Thyroid gland (tissue), 4 donors: ENCODE measurements at regions not wholly inside any gene's neighbourhood (a gene's known extent, or its start where the extent isn't known, plus 50 kb on each side); places are given as distances from the start of the nearest gene placed in this dataset.

Source experiments
- POLR2A ChIP-seq, 2 donors: fragments of 450-650 bp; IDR thresholded peaks; one replicate each; pipeline ENCODE4 v1.6.1; 2017; ENCODE audit warnings: antibody characterized with exemption in 2 of 2, mild to moderate bottlenecking in 2 of 2, moderate library complexity in 1 of 2
- TF ChIP-seq, protein P1 (sequence below), 6 experiments: fragments of 200-600 bp in 3 of 6; fragments of 450-650 bp in 3 of 6; sonication (generic) in 3 of 6; IDR thresholded peaks; one replicate each; pipeline ENCODE4 v1.5.1; 2016 to 2019; ENCODE audit warnings: antibody characterized with exemption in 6 of 6, mild to moderate bottlenecking in 2 of 6, inconsistent platforms in 1 of 6, moderate library complexity in 1 of 6

DNA sequence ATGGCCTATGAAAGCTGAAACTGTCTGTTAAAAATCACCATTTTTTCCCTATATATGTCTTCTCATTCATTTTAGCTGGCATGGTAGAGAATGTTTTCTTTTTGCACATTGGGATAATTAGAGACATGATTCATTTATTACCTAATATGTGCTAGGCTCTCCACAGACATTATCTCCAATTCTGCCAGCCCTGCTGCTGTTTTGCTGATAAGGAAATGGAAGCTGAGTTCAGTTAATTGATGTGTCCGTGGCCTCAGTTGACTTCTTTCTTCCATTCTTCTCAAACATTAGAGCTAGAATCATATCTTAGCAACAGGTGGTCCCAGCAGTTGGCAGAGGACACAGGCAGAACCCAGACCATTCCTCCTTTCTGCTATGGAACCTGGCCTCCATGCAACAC is 644.1 kb upstream of the CITED2 start:
- TF ChIP-seq, protein P1, sequence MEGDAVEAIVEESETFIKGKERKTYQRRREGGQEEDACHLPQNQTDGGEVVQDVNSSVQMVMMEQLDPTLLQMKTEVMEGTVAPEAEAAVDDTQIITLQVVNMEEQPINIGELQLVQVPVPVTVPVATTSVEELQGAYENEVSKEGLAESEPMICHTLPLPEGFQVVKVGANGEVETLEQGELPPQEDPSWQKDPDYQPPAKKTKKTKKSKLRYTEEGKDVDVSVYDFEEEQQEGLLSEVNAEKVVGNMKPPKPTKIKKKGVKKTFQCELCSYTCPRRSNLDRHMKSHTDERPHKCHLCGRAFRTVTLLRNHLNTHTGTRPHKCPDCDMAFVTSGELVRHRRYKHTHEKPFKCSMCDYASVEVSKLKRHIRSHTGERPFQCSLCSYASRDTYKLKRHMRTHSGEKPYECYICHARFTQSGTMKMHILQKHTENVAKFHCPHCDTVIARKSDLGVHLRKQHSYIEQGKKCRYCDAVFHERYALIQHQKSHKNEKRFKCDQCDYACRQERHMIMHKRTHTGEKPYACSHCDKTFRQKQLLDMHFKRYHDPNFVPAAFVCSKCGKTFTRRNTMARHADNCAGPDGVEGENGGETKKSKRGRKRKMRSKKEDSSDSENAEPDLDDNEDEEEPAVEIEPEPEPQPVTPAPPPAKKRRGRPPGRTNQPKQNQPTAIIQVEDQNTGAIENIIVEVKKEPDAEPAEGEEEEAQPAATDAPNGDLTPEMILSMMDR (IDR thresholded peaks at IDR 0.05): no peak
- TF ChIP-seq POLR2A (IDR thresholded peaks at IDR 0.05): no peak
